H9 (cell line): ENCODE measurements at regions not wholly inside any gene's neighbourhood (a gene's known extent, or its start where the extent isn't known, plus 50 kb on each side); places are given as distances from the start of the nearest gene placed in this dataset.
"Not testable (repeated sequence)": the region's sequence is repeated elsewhere in the genome, so short reads cannot be mapped to it uniquely, and the experiment has no call there.

Experiments used
- DNase-seq: peaks from one replicate; pipeline ENCODE4 v3.0.0-alpha.2; 2017
- H2AFZ ChIP-seq: one replicate; pipeline ENCODE4 v1.6.1; 2013; ENCODE audit warnings: mild to moderate bottlenecking, low read length, control low read depth, moderate library complexity
- H2AK5ac ChIP-seq: 2 replicates; pipeline ENCODE4 v1.6.1; 2013; ENCODE audit warnings: low read length, control low read depth, mixed read lengths; ENCODE audit not compliant: insufficient read length
- H2BK120ac ChIP-seq: one replicate; pipeline ENCODE4 v1.6.1; 2013; ENCODE audit warnings: low read depth, mild to moderate bottlenecking, low read length, control low read depth, inconsistent platforms; ENCODE audit not compliant: poor library complexity, severe bottlenecking
- H2BK12ac ChIP-seq: 2 replicates; pipeline ENCODE4 v1.6.1; 2013; ENCODE audit warnings: low read length, control low read depth, mixed read lengths, low read depth; ENCODE audit not compliant: insufficient read length
- H2BK15ac ChIP-seq: 2 replicates; pipeline ENCODE4 v1.6.1; 2013; ENCODE audit warnings: low read depth, low read length, control low read depth
- H2BK20ac ChIP-seq: one replicate; pipeline ENCODE4 v1.6.1; 2013; ENCODE audit warnings: low read depth, mild to moderate bottlenecking, low read length, control low read depth, inconsistent platforms; ENCODE audit not compliant: poor library complexity, severe bottlenecking
- H2BK5ac ChIP-seq: 2 replicates; pipeline ENCODE4 v1.6.1; 2013; ENCODE audit warnings: low read length, control low read depth, mixed read lengths; ENCODE audit not compliant: insufficient read length
- H3K14ac ChIP-seq: 2 replicates; pipeline ENCODE4 v1.6.1; 2013; ENCODE audit warnings: low read length, control low read depth; ENCODE audit not compliant: insufficient read depth
- H3K18ac ChIP-seq: 2 replicates; pipeline ENCODE4 v1.6.1; 2013; ENCODE audit warnings: low read depth, mild to moderate bottlenecking, mixed read lengths, low read length, control low read depth; ENCODE audit not compliant: insufficient read length
- H3K23ac ChIP-seq: 2 replicates; pipeline ENCODE4 v1.6.1; 2013; ENCODE audit warnings: low read length, control low read depth, mixed read lengths, low read depth; ENCODE audit not compliant: insufficient read length
- H3K23me2 ChIP-seq: 2 replicates; pipeline ENCODE4 v1.6.1; 2013; ENCODE audit warnings: low read depth, mild to moderate bottlenecking, mixed read lengths, low read length, control low read depth; ENCODE audit not compliant: insufficient read length, poor library complexity, severe bottlenecking
- H3K27ac ChIP-seq: 2 replicates; pipeline ENCODE4 v1.5.1; 2013; ENCODE audit warnings: low read length, control low read depth, mixed read lengths, low read depth; ENCODE audit not compliant: insufficient read length
- H3K27me3 ChIP-seq: 2 replicates; pipeline ENCODE4 v1.6.1; 2013; ENCODE audit warnings: low read length, control low read depth, inconsistent platforms; ENCODE audit not compliant: insufficient read depth
- H3K4ac ChIP-seq: 2 replicates; pipeline ENCODE4 v1.6.1; 2013; ENCODE audit warnings: low read depth, mild to moderate bottlenecking, control low read depth, inconsistent platforms, low read length, moderate library complexity
- H3K4me1 ChIP-seq: 2 replicates; pipeline ENCODE4 v1.6.1; 2013; ENCODE audit warnings: low read length, control low read depth, inconsistent platforms; ENCODE audit not compliant: insufficient read depth
- H3K4me2 ChIP-seq: 2 replicates; pipeline ENCODE4 v1.6.1; 2013; ENCODE audit warnings: low read length, control low read depth, mixed read lengths; ENCODE audit not compliant: insufficient read length, insufficient read depth
- H3K56ac ChIP-seq: 2 replicates; pipeline ENCODE4 v1.6.1; 2013; ENCODE audit warnings: low read depth, mild to moderate bottlenecking, mixed read lengths, low read length, control low read depth; ENCODE audit not compliant: insufficient read length
- H3K79me1 ChIP-seq: 2 replicates; pipeline ENCODE4 v1.6.1; 2013; ENCODE audit warnings: low read depth, mild to moderate bottlenecking, moderate library complexity, low read length, control low read depth, inconsistent platforms; ENCODE audit not compliant: insufficient read depth, poor library complexity, severe bottlenecking
- H3K79me2 ChIP-seq: 2 replicates; pipeline ENCODE4 v1.6.1; 2013; ENCODE audit warnings: low read length, control low read depth, inconsistent platforms; ENCODE audit not compliant: insufficient read depth
- H3K9ac ChIP-seq: 2 replicates; pipeline ENCODE4 v1.6.1; 2013; ENCODE audit warnings: low read length, control low read depth, mixed read lengths; ENCODE audit not compliant: insufficient read length; ENCODE audit errors: extremely low read depth
- H3K9me3 ChIP-seq: one replicate; pipeline ENCODE4 v1.6.1; 2013; ENCODE audit warnings: low read depth, low read length, inconsistent platforms; ENCODE audit not compliant: control insufficient read depth
- H3T11ph ChIP-seq: one replicate; pipeline ENCODE4 v1.6.1; 2013; ENCODE audit warnings: mild to moderate bottlenecking, low read length, control low read depth, inconsistent platforms
- H4K20me1 ChIP-seq: one replicate; pipeline ENCODE4 v1.6.1; 2013; ENCODE audit not compliant: control insufficient read depth, insufficient read length, insufficient read depth
- H4K5ac ChIP-seq: 2 replicates; pipeline ENCODE4 v1.6.1; 2013; ENCODE audit warnings: low read depth, mild to moderate bottlenecking, mixed read lengths, low read length, control low read depth; ENCODE audit not compliant: insufficient read length
- H4K8ac ChIP-seq: replicated peaks from 2 replicates; pipeline ENCODE4 v1.6.1; 2013; ENCODE audit warnings: low read length, control low read depth, mixed read lengths, low read depth; ENCODE audit not compliant: insufficient read length
- H4K91ac ChIP-seq: 2 replicates; pipeline ENCODE4 v1.6.1; 2013; ENCODE audit warnings: low read depth, mild to moderate bottlenecking, moderate library complexity, mixed read lengths, low read length, control low read depth; ENCODE audit not compliant: insufficient read length
- H3K27ac Mint-ChIP-seq, 3 experiments: 2 replicates in 2 of 3; 3 replicates in 1 of 3; pipeline ENCODE4 v1.8.0; 2020 to 2021; ENCODE audit warnings: mixed read lengths in 3 of 3, mild to moderate bottlenecking in 1 of 3, moderate library complexity in 1 of 3
- H3K27me3 Mint-ChIP-seq: 2 replicates; pipeline ENCODE4 v1.8.0; 2021; ENCODE audit warnings: low read depth, mild to moderate bottlenecking, moderate library complexity, mixed read lengths
- H3K36me3 Mint-ChIP-seq, 3 experiments: 2 replicates in 2 of 3; 3 replicates in 1 of 3; pipeline ENCODE4 v1.8.0; 2020 to 2021; ENCODE audit warnings: low read depth in 3 of 3, mixed read lengths in 3 of 3; ENCODE audit not compliant: insufficient read depth in 1 of 3
- H3K4me1 Mint-ChIP-seq, 2 experiments: 2 replicates each; pipeline ENCODE4 v1.8.0; 2020; ENCODE audit warnings: mixed read lengths in 2 of 2
- H3K4me3 Mint-ChIP-seq, 2 experiments: 2 replicates in 1 of 2; 3 replicates in 1 of 2; pipeline ENCODE4 v1.8.0; 2020 to 2021; ENCODE audit warnings: mild to moderate bottlenecking in 2 of 2, mixed read lengths in 2 of 2, moderate library complexity in 1 of 2
- H3K9me3 Mint-ChIP-seq, 2 experiments: 2 replicates in 1 of 2; 3 replicates in 1 of 2; pipeline ENCODE4 v1.8.0; 2020; ENCODE audit warnings: mild to moderate bottlenecking in 2 of 2, mixed read lengths in 2 of 2, moderate library complexity in 1 of 2
- CTCF ChIP-seq: fragments of 200-600 bp; sonication (generic); conservative IDR thresholded peaks from 3 replicates; pipeline ENCODE4 v1.8.0; 2021; ENCODE audit warnings: antibody characterized with exemption, mild to moderate bottlenecking
- WGBS: extraction: QIAGEN DNeasy Blood & Tissue Kit; methylation state at CpG from one replicate; pipeline ENCODE4 v1.1.7; 2013; ENCODE audit warnings: missing lambda C conversion rate, low lambda C conversion rate, mixed read lengths; ENCODE audit not compliant: insufficient read length; ENCODE audit errors: extremely low coverage; 5-methylcytosine and 5-hydroxymethylcytosine counted together

DNA sequence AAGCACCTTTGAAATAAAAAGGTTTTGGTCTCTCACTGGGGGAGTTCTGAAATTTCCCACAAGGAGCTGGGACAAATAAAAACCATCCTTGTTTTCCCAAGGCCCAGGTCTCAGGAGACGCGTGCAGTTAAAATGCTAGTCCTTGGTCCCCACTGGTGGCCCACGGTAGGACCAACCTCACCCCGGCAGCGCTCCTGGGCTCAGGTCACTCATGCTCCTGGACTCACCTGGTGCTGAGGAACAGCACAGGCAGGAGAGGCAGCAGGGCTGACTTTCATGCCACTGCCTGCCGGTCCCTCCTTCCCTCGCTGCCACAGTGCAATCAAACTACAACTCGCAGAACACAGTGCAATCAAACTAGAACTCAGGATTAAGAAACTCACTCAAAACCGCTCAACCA lies 356.8 kb upstream of the CCDC179 start:
- no peak overlapping the region for H3K4me3 Mint-ChIP-seq
- Histone ChIP-seq H2AFZ (no peak overlapping the region), H3K23ac (no peak overlapping the region), H4K5ac (no peak overlapping the region), H3K79me1 (no peaks in the 10 kb centered on the region), H3K4me2 (no peak overlapping the region), H3K18ac (no peak overlapping the region), H2AK5ac (no peak overlapping the region), H4K8ac (no peak overlapping the region), H3K79me2 (no peaks in the 10 kb centered on the region), H4K91ac (no peak overlapping the region), H2BK120ac (no peak overlapping the region), H3K27ac (no peak overlapping the region), H2BK12ac (no peak overlapping the region), H2BK5ac (no peak overlapping the region), H3K56ac (no peak overlapping the region), H3K9ac (no peak overlapping the region), H2BK15ac (no peak overlapping the region), H3K4ac (no peak overlapping the region), H2BK20ac (no peak overlapping the region), H3K27me3 (no peaks in the 10 kb centered on the region), H3K23me2 (no peaks in the 10 kb centered on the region), H3T11ph (no peak overlapping the region), H3K9me3 (no peaks in the 10 kb centered on the region), H3K14ac (no peak overlapping the region), H3K4me1 (no peaks in the 10 kb centered on the region), H4K20me1 (no peaks in the 10 kb centered on the region)
- no peak overlapping the region; a peak in 1 of 7 replicates for H3K27ac Mint-ChIP-seq
- H3K36me3 Mint-ChIP-seq = no peaks in the 10 kb centered on the region; a peak in 1 of 7 replicates
- WGBS = no CpG with 5 or more reads among the region's 9 CpGs
- H3K27me3 Mint-ChIP-seq = no peaks in the 10 kb centered on the region
- no peaks in the 10 kb centered on the region; a peak in 1 of 5 replicates for H3K9me3 Mint-ChIP-seq
- no peak for DNase-seq
- H3K4me1 Mint-ChIP-seq = peaks cover 0 to 3% of the 10 kb centered on the region in 2 experiments; a peak in 1 of 4 replicates
- TF ChIP-seq CTCF = no peak

- not testable (repeated sequence) for H3T11ph ChIP-seq, H2AFZ ChIP-seq, H2BK12ac ChIP-seq, H3K4me3 Mint-ChIP-seq, H2BK120ac ChIP-seq, H3K4ac ChIP-seq, H4K8ac ChIP-seq, H4K20me1 ChIP-seq, H2BK5ac ChIP-seq, H2AK5ac ChIP-seq, H3K4me1 ChIP-seq, H2BK15ac ChIP-seq, H3K4me2 ChIP-seq, H3K79me2 ChIP-seq, H3K14ac ChIP-seq, H3K27me3 ChIP-seq, H3K27ac ChIP-seq, H3K9me3 ChIP-seq, H3K9ac ChIP-seq, H3K4me1 Mint-ChIP-seq, H3K18ac ChIP-seq, H3K23me2 ChIP-seq, H3K23ac ChIP-seq, H2BK20ac ChIP-seq, H3K56ac ChIP-seq, H4K91ac ChIP-seq, H3K79me1 ChIP-seq, H3K9me3 Mint-ChIP-seq, DNase-seq, H3K36me3 Mint-ChIP-seq, H3K27me3 Mint-ChIP-seq, H4K5ac ChIP-seq, H3K27ac Mint-ChIP-seq
- WGBS = no CpG with 5 or more reads among the region's 3 CpGs
Observed at GRCh38 chr11:23220086-23220485, 359.8 kb upstream of the CCDC179 start.
